GM12873 (cell line): ENCODE measurements at regions not wholly inside any gene's neighbourhood (a gene's known extent, or its start where the extent isn't known, plus 50 kb on each side); places are given as distances from the start of the nearest gene placed in this dataset.

Source experiments
- TF ChIP-seq, protein P1 (sequence below): IDR thresholded peaks from 2 replicates; pipeline ENCODE4 v1.5.1; 2012; ENCODE audit warnings: low read depth, mild to moderate bottlenecking, moderate library complexity, low read length, control low read depth; ENCODE audit not compliant: insufficient read depth; ENCODE audit errors: missing control alignments

- TF ChIP-seq, protein P1, sequence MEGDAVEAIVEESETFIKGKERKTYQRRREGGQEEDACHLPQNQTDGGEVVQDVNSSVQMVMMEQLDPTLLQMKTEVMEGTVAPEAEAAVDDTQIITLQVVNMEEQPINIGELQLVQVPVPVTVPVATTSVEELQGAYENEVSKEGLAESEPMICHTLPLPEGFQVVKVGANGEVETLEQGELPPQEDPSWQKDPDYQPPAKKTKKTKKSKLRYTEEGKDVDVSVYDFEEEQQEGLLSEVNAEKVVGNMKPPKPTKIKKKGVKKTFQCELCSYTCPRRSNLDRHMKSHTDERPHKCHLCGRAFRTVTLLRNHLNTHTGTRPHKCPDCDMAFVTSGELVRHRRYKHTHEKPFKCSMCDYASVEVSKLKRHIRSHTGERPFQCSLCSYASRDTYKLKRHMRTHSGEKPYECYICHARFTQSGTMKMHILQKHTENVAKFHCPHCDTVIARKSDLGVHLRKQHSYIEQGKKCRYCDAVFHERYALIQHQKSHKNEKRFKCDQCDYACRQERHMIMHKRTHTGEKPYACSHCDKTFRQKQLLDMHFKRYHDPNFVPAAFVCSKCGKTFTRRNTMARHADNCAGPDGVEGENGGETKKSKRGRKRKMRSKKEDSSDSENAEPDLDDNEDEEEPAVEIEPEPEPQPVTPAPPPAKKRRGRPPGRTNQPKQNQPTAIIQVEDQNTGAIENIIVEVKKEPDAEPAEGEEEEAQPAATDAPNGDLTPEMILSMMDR = no peak
Measured at GRCh38 chr17:63333869-63334268, 112.2 kb downstream of the CYB561 start.

- TF ChIP-seq, protein P1 = no peak
Measured at GRCh38 chr17:63335831-63336230, 110.3 kb downstream of the CYB561 start.

GRCh38 chr17:63337579-63337978, 108.5 kb downstream of the CYB561 start:
- TF ChIP-seq, protein P1 = no peak

- TF ChIP-seq, protein P1 = no peak
Measured at GRCh38 chr17:63338272-63338671, 107.8 kb downstream of the CYB561 start.

- TF ChIP-seq, protein P1 = no peak
Measured at GRCh38 chr17:63341276-63341675, 104.8 kb downstream of the CYB561 start.

- TF ChIP-seq, protein P1 = no peak
Measured at GRCh38 chr17:63344383-63344782, 101.7 kb downstream of the CYB561 start.

- TF ChIP-seq, protein P1 = no peak
Measured at GRCh38 chr17:63345611-63346010, 100.5 kb downstream of the CYB561 start.
